HCT116 (cell line): ENCODE measurements at regions not wholly inside any gene's neighbourhood (a gene's known extent, or its start where the extent isn't known, plus 50 kb on each side); places are given as distances from the start of the nearest gene placed in this dataset.

Experiments used
- ATAC-seq: fragments of 200-7000 bp; cut with Tn5 transposase; 2 replicates; pipeline ENCODE4 v1.9.1; 2020; ENCODE audit warnings: mild to moderate bottlenecking, moderate library complexity
- BruUV-seq: library from RNA; stranded (reverse); fragments of 400-500 nt; replicated peaks from 2 replicates; lab custom pipeline; 2021; lab: Mats Ljungman, UMichigan
- CTCF ChIA-PET: fragments of 300-600 bp; sonication (Branson Sonifier 250); formaldehyde crosslinking; loops from one replicate; lab custom pipeline; 2021; ENCODE audit warnings: antibody characterized with exemption; lab: Charles Lee
- POLR2A ChIA-PET: fragments of 300-600, 350-600 bp; sonication (Branson Sonifier 250); formaldehyde crosslinking; loops from one replicate; lab custom pipeline; 2021; ENCODE audit warnings: antibody characterized with exemption; lab: Charles Lee
- RAD21 ChIA-PET, 2 experiments: fragments of 300-600 bp; sonication (Branson Sonifier 250); formaldehyde crosslinking; loops; one replicate each; lab custom pipeline; 2023; ENCODE audit warnings: low total read pairs in 2 of 2; ENCODE audit not compliant: uncharacterized antibody in 2 of 2, unreplicated experiment in 2 of 2, low non-redundant PET in 1 of 2; lab: Charles Lee
- DNase-seq: peaks from one replicate; pipeline ENCODE4 v3.0.0-alpha.2; 2010; ENCODE audit warnings: low read depth, low spot score
- H2AFZ ChIP-seq: fragments of 200-600 bp; shearing (Covaris generic), sonication (generic); 2 replicates; pipeline ENCODE4 v1.6.1; 2017; ENCODE audit warnings: low read depth, mixed run types, mixed read lengths, antibody characterized with exemption, low read length; ENCODE audit not compliant: poor library complexity, severe bottlenecking
- H3K27ac ChIP-seq: 2 replicates; pipeline ENCODE4 v1.5.1; 2012; ENCODE audit warnings: low read depth, low read length
- H3K27me3 ChIP-seq: fragments of 200-600 bp; sonication (generic); 2 replicates; pipeline ENCODE4 v1.6.1; 2016; ENCODE audit warnings: mixed run types, low read length, mixed read lengths; ENCODE audit not compliant: insufficient read depth
- H3K36me3 ChIP-seq, 2 experiments: fragments of 200-500 bp in 1 of 2; fragments of 200-600 bp in 1 of 2; sonication (Bioruptor generic) in 1 of 2; sonication (generic) in 1 of 2; 2 replicates each; pipeline versions ENCODE4 v1.5.1 to v1.6.1; 2014 to 2016; ENCODE audit warnings: low read length in 2 of 2, inconsistent platforms in 1 of 2, mixed read lengths in 1 of 2, mixed run types in 1 of 2; ENCODE audit not compliant: insufficient read depth in 2 of 2, control insufficient read depth in 1 of 2
- H3K4me1 ChIP-seq, 2 experiments: fragments of 200-600 bp in 1 of 2; sonication (generic) in 1 of 2; 2 replicates each; pipeline versions ENCODE4 v1.5.1 to v1.6.1; 2012 to 2017; ENCODE audit warnings: low read length in 2 of 2, inconsistent platforms in 1 of 2, mild to moderate bottlenecking in 1 of 2, mixed read lengths in 1 of 2, mixed run types in 1 of 2, moderate library complexity in 1 of 2; ENCODE audit not compliant: insufficient read depth in 2 of 2, control insufficient read depth in 1 of 2
- H3K4me2 ChIP-seq: fragments of 200-600 bp; sonication (generic); 2 replicates; pipeline ENCODE4 v1.6.1; 2017; ENCODE audit warnings: mixed run types, low read length, mixed read lengths
- H3K4me3 ChIP-seq, 2 experiments: fragments of 200-600 bp in 1 of 2; sonication (generic) in 1 of 2; replicated peaks in 1 of 2; 2 replicates each; pipeline ENCODE4 v1.5.1; 2011 to 2016; ENCODE audit warnings: low read length in 2 of 2, control low read depth in 1 of 2, low read depth in 1 of 2, mild to moderate bottlenecking in 1 of 2, mixed read lengths in 1 of 2, mixed run types in 1 of 2
- H3K79me2 ChIP-seq: fragments of 200-600 bp; sonication (generic); 2 replicates; pipeline ENCODE4 v1.6.1; 2017; ENCODE audit warnings: mild to moderate bottlenecking, mixed run types, low read length, moderate library complexity, mixed read lengths; ENCODE audit not compliant: insufficient read depth
- H3K9ac ChIP-seq: fragments of 200-600 bp; sonication (generic); 2 replicates; pipeline ENCODE4 v1.6.1; 2016; ENCODE audit warnings: low read length, mixed read lengths
- H3K9me2 ChIP-seq: fragments of 200-600 bp; sonication (generic), shearing (Covaris generic); 2 replicates; pipeline ENCODE4 v1.6.1; 2017; ENCODE audit warnings: mixed run types, mild to moderate bottlenecking, moderate library complexity; ENCODE audit not compliant: insufficient read depth
- H3K9me3 ChIP-seq, 2 experiments: fragments of 200-500 bp in 1 of 2; fragments of 200-600 bp in 1 of 2; sonication (Bioruptor generic) in 1 of 2; sonication (generic) in 1 of 2; 2 replicates each; pipeline ENCODE4 v1.6.1; 2014 to 2017; ENCODE audit warnings: low read length in 2 of 2, mixed read lengths in 2 of 2, inconsistent platforms in 1 of 2, low read depth in 1 of 2, mild to moderate bottlenecking in 1 of 2, mixed run types in 1 of 2, moderate library complexity in 1 of 2; ENCODE audit not compliant: control insufficient read depth in 1 of 2, insufficient read depth in 1 of 2
- H4K20me1 ChIP-seq: fragments of 200-600 bp; sonication (generic), shearing (Covaris generic); 2 replicates; pipeline ENCODE4 v1.6.1; 2017; ENCODE audit warnings: mixed run types, mild to moderate bottlenecking, moderate library complexity; ENCODE audit not compliant: insufficient read depth
- CBX3 ChIP-seq: IDR thresholded peaks from 2 replicates; pipeline ENCODE4 v1.6.1; 2012; ENCODE audit warnings: low read depth
- EGR1 ChIP-seq: IDR thresholded peaks from 2 replicates; pipeline ENCODE4 v1.6.1; 2012; ENCODE audit warnings: low read depth
- FOSL1 ChIP-seq: IDR thresholded peaks from 2 replicates; pipeline ENCODE4 v1.6.1; 2012; ENCODE audit warnings: low read depth
- POLR2AphosphoS5 ChIP-seq: IDR thresholded peaks from 2 replicates; pipeline ENCODE4 v1.6.1; 2011; ENCODE audit warnings: mild to moderate bottlenecking, low read depth, low read length, moderate library complexity
- SIN3A ChIP-seq: IDR thresholded peaks from 2 replicates; pipeline ENCODE4 v1.6.1; 2012; ENCODE audit warnings: low read depth
- TCF7L2 ChIP-seq: IDR thresholded peaks from 2 replicates; pipeline ENCODE4 v1.7.0; 2011; ENCODE audit warnings: borderline replicate concordance, inconsistent platforms; ENCODE audit not compliant: insufficient read depth, insufficient read length; ENCODE audit errors: extremely low read depth
- ZFX ChIP-seq: fragments of 450-650 bp; IDR thresholded peaks from 2 replicates; pipeline ENCODE4 v1.6.1; 2017
- ZNF274 ChIP-seq: fragments of 200-500 bp; sonication (Bioruptor generic); IDR thresholded peaks from 2 replicates; pipeline ENCODE4 v1.6.1; 2014; ENCODE audit warnings: mild to moderate bottlenecking, low read depth, low read length, inconsistent platforms
- intact Hi-C: fragments of 100-400 bp; cut with micrococcal nuclease; formaldehyde crosslinking; loops from 2 replicates; pipeline ENCODE4 v1.10.0; 2022
- TF ChIP-seq, protein P1 (sequence below): IDR thresholded peaks from 2 replicates; pipeline ENCODE4 v1.6.1; 2011; ENCODE audit warnings: mild to moderate bottlenecking, low read length, moderate library complexity; ENCODE audit not compliant: insufficient replicate concordance; ENCODE audit errors: extremely low read depth
- TF ChIP-seq, protein P2 (sequence below), 3 experiments: fragments of 200-600 bp in 1 of 3; sonication (generic) in 1 of 3; IDR thresholded peaks in 2 of 3; conservative IDR thresholded peaks in 1 of 3; 2 replicates each; pipeline ENCODE4 v1.5.1; 2012 to 2017; ENCODE audit warnings: low read depth in 2 of 3, low read length in 2 of 3, antibody characterized with exemption in 1 of 3, borderline replicate concordance in 1 of 3, control low read depth in 1 of 3, mild to moderate bottlenecking in 1 of 3, mixed read lengths in 1 of 3, mixed run types in 1 of 3, moderate library complexity in 1 of 3; ENCODE audit not compliant: insufficient read depth in 1 of 3

DNA sequence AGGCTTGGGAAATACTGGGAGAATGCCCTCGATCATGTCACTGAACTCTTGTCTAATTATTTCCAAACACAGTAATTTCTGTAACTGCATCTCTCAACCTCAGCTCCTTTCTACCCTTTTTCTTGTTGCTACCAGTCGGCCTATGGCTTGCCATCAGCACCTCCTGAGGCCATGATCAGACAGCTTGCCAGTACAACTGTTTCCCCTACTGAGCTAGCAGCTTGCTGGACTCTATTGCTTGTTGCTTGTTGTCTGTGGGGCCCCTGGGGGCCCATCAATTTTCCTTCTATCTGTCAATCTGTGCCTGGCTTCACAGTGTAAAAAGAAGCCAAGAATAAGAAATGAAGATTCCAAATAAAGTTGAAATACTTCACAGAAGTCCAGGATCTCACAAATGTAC is 123.9 kb downstream of the OPN5 start:
- H3K36me3 ChIP-seq, result no peaks in the 10 kb centered on the region
- H4K20me1 ChIP-seq, result no peaks in the 10 kb centered on the region
- no peak overlapping the region for H2AFZ ChIP-seq
- H3K9me2 ChIP-seq, result no peaks in the 10 kb centered on the region
- no peak overlapping the region for H3K9ac ChIP-seq
- no peaks in the 10 kb centered on the region for H3K79me2 ChIP-seq
- H3K27me3 ChIP-seq, result no peaks in the 10 kb centered on the region
- no peak overlapping the region for H3K4me3 ChIP-seq
- DNase-seq, result no peak
- ChIA-PET CTCF (no interaction called here), POLR2A (no interaction called here), RAD21 (no interaction called here)
- H3K4me1 ChIP-seq, result no peaks in the 10 kb centered on the region
- TF ChIP-seq, protein P1, sequence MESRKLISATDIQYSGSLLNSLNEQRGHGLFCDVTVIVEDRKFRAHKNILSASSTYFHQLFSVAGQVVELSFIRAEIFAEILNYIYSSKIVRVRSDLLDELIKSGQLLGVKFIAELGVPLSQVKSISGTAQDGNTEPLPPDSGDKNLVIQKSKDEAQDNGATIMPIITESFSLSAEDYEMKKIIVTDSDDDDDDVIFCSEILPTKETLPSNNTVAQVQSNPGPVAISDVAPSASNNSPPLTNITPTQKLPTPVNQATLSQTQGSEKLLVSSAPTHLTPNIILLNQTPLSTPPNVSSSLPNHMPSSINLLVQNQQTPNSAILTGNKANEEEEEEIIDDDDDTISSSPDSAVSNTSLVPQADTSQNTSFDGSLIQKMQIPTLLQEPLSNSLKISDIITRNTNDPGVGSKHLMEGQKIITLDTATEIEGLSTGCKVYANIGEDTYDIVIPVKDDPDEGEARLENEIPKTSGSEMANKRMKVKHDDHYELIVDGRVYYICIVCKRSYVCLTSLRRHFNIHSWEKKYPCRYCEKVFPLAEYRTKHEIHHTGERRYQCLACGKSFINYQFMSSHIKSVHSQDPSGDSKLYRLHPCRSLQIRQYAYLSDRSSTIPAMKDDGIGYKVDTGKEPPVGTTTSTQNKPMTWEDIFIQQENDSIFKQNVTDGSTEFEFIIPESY, result no peak
- TF ChIP-seq POLR2AphosphoS5 (no peak), SIN3A (no peak), TCF7L2 (no peak), CBX3 (no peak), ZFX (no peak), ZNF274 (no peak), EGR1 (no peak), FOSL1 (no peak)
- TF ChIP-seq, protein P2, sequence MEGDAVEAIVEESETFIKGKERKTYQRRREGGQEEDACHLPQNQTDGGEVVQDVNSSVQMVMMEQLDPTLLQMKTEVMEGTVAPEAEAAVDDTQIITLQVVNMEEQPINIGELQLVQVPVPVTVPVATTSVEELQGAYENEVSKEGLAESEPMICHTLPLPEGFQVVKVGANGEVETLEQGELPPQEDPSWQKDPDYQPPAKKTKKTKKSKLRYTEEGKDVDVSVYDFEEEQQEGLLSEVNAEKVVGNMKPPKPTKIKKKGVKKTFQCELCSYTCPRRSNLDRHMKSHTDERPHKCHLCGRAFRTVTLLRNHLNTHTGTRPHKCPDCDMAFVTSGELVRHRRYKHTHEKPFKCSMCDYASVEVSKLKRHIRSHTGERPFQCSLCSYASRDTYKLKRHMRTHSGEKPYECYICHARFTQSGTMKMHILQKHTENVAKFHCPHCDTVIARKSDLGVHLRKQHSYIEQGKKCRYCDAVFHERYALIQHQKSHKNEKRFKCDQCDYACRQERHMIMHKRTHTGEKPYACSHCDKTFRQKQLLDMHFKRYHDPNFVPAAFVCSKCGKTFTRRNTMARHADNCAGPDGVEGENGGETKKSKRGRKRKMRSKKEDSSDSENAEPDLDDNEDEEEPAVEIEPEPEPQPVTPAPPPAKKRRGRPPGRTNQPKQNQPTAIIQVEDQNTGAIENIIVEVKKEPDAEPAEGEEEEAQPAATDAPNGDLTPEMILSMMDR (IDR thresholded peaks at IDR 0.05 in 2 of 3, conservative IDR thresholded peaks at IDR 0.05 in 1 of 3; ENCODE audit: borderline replicate concordance in 1 of 3, insufficient read depth in 1 of 3, low read depth in 2 of 3, low read length in 2 of 3), result no peak
- H3K9me3 ChIP-seq, result no peaks in the 10 kb centered on the region
- no TSS peak for BruUV-seq
- H3K27ac ChIP-seq, result no peak overlapping the region
- ATAC-seq, result no peak
- intact Hi-C loops, result no loop called here
- no peak overlapping the region for H3K4me2 ChIP-seq
